ENCODE measurements at regions not wholly inside any gene's neighbourhood (a gene's known extent, or its start where the extent isn't known, plus 50 kb on each side); places are given as distances from the start of the nearest gene placed in this dataset.
"Not testable (repeated sequence)": the region's sequence is repeated elsewhere in the genome, so short reads cannot be mapped to it uniquely, and the experiment has no call there.

DNA sequence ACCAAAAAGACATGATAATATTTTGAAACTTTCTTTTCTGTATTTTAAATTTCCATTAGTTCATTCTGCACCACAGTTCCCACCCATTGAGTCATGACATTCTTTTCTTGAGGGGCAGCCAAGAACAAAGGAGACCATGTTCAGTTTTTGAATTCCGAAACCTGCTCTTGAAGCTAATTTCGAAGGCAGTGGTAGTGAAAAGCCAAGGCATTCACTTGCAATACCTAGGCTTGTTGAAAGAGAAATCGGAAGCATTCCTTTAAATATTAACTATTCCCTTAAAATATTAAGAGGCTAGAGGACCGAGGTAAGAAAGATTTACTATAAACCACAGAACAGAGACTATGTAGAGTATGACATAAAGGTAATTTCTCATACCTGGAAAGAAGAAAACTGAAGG, 256.3 kb downstream of the ADGRL2 start:
- TF ChIP-seq CTCF (IDR thresholded peaks at IDR 0.05) (no peak), EP300 (IDR thresholded peaks at IDR 0.05; ENCODE audit: low read depth) (no peak), POLR2A (IDR thresholded peaks at IDR 0.05) (no peak), POLR2AphosphoS5 (IDR thresholded peaks at IDR 0.05) (no peak)
- intact Hi-C loops (cut with DNase I; ENCODE audit: low total_unique reads) (no loop called here), in situ Hi-C loops (cut with MboI; ENCODE audit: low pct_ligation_motif_present in 1 of 4, low pct_unique_long_range_greater_than_20kb in 1 of 4, low sequenced_read_pairs in 3 of 4) (no loop called here)
- Histone ChIP-seq H3K9me3 (no peaks in the 10 kb centered on the region), H3K4me1 (no peaks in the 10 kb centered on the region), H3K27ac (no peak overlapping the region), H3K27me3 (no peaks in the 10 kb centered on the region), H3K4me3 (no peak overlapping the region), H3K36me3 (no peaks in the 10 kb centered on the region)
- DNase-seq, result no peak
- WGBS, 2 donors (ENCODE audit: low coverage in 1 of 2), result 79 to 82% methylated on average over 3 to 4 of the region's 4 CpGs

DNA sequence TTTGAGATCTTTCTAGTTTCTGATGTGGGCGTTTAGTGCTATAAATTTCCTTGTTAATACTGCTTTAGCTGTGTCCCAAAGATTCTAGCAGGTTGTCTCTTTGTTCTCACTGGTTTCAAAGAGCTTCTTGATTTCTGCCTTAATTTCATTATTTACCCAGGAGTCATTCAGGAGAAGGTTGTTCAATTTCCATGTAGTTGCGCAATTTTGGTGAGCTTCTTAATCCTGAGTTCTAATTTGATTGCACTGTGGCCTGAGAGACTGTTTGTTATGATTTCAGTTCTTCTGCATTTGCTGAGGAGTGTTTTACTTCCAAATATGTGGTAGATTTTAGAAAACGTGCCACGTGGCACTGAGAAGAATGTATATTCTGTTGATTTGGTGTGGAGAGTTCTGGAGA, 254.6 kb downstream of the ADGRL2 start:
- H3K4me1 ChIP-seq; H3K9me3 ChIP-seq; intact Hi-C loops (cut with DNase I; ENCODE audit: low total_unique reads); in situ Hi-C loops (cut with MboI; ENCODE audit: low pct_ligation_motif_present in 1 of 4, low pct_unique_long_range_greater_than_20kb in 1 of 4, low sequenced_read_pairs in 3 of 4); H3K36me3 ChIP-seq; H3K27me3 ChIP-seq; DNase-seq; H3K27ac ChIP-seq; H3K4me3 ChIP-seq: not testable (repeated sequence)
- 74 to 86% methylated on average over 4 of the region's 4 CpGs for WGBS, 2 donors (ENCODE audit: low coverage in 1 of 2)

DNA sequence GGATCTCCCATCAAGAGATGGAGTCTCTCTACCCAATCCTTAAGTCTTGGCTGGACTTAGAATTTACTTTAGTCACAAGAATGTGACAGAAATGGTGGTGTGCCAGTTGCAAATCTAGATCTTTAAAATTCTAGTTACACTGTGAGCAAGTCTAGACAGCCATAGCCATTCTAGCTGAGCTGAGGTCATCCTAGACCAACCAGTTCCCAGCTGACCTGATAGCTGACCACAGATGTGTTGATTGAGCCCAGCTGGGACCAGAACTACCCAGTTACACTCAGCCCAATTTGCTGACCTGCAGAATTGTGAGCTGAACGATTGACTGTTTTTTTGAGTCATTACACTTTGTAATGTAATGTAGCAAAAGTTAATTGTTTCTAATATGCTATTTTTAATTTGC, 251.8 kb downstream of the ADGRL2 start:
- Histone ChIP-seq H3K9me3 (no peaks in the 10 kb centered on the region), H3K36me3 (no peaks in the 10 kb centered on the region), H3K27me3 (no peaks in the 10 kb centered on the region), H3K27ac (no peak overlapping the region), H3K4me1 (no peaks in the 10 kb centered on the region), H3K4me3 (no peak overlapping the region)
- TF ChIP-seq CTCF (IDR thresholded peaks at IDR 0.05) (no peak), POLR2A (IDR thresholded peaks at IDR 0.05) (no peak), EP300 (IDR thresholded peaks at IDR 0.05; ENCODE audit: low read depth) (no peak), POLR2AphosphoS5 (IDR thresholded peaks at IDR 0.05) (no peak)
- intact Hi-C loops (cut with DNase I; ENCODE audit: low total_unique reads), result no loop called here
- DNase-seq, result no peak
- 56 to 69% methylated on average over 1 of the region's 1 CpG for WGBS, 2 donors (ENCODE audit: low coverage in 1 of 2)
- in situ Hi-C loops (cut with MboI; ENCODE audit: low pct_ligation_motif_present in 1 of 4, low pct_unique_long_range_greater_than_20kb in 1 of 4, low sequenced_read_pairs in 3 of 4), result no loop called here

- TF ChIP-seq POLR2A (IDR thresholded peaks at IDR 0.05) (no peak), POLR2AphosphoS5 (IDR thresholded peaks at IDR 0.05) (no peak), EP300 (IDR thresholded peaks at IDR 0.05; ENCODE audit: low read depth) (no peak), CTCF (IDR thresholded peaks at IDR 0.05) (no peak)
- H3K4me3 ChIP-seq, result no peak overlapping the region
- in situ Hi-C loops (cut with MboI; ENCODE audit: low pct_ligation_motif_present in 1 of 4, low pct_unique_long_range_greater_than_20kb in 1 of 4, low sequenced_read_pairs in 3 of 4) (no loop called here), intact Hi-C loops (cut with DNase I; ENCODE audit: low total_unique reads) (no loop called here)
- H3K4me1 ChIP-seq, result no peaks in the 10 kb centered on the region
- WGBS, 2 donors (ENCODE audit: low coverage in 1 of 2), result 91 to 93% methylated on average over 8 of the region's 8 CpGs
- DNase-seq, result no peak
- H3K27me3 ChIP-seq, result no peaks in the 10 kb centered on the region
- H3K27ac ChIP-seq, result no peak overlapping the region
- no peaks in the 10 kb centered on the region for H3K9me3 ChIP-seq
- no peaks in the 10 kb centered on the region for H3K36me3 ChIP-seq
These were observed 247.9 kb downstream of the ADGRL2 start for GRCh38 chr1:82048596-82048995.

DNA sequence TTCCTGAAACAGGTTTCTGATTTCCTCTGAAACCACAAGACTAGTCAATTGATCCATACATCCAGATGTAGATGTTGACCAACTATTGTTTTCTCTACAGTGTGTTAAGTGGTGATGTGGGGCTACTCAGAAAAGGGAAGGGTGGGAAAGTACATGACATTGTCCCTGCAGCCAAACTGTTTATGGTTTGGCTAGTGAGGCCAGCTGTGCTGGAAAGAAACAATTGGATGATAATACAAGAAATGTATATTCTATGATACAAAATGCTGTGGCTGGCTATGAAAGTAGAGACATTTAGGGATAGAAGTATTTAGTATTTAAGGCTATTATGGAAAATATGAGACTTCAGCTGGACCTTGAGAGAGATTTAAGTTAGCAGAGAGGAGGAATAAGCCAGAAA, 244.5 kb downstream of the ADGRL2 start:
- TF ChIP-seq POLR2AphosphoS5 (IDR thresholded peaks at IDR 0.05) (no peak), POLR2A (IDR thresholded peaks at IDR 0.05) (no peak), CTCF (IDR thresholded peaks at IDR 0.05) (no peak), EP300 (IDR thresholded peaks at IDR 0.05; ENCODE audit: low read depth) (no peak)
- DNase-seq, result no peak
- Histone ChIP-seq H3K9me3 (no peaks in the 10 kb centered on the region), H3K36me3 (no peaks in the 10 kb centered on the region), H3K4me1 (no peaks in the 10 kb centered on the region), H3K27ac (no peak overlapping the region), H3K4me3 (no peak overlapping the region), H3K27me3 (no peaks in the 10 kb centered on the region)
- intact Hi-C loops (cut with DNase I; ENCODE audit: low total_unique reads), result no loop called here
- in situ Hi-C loops (cut with MboI; ENCODE audit: low pct_ligation_motif_present in 1 of 4, low pct_unique_long_range_greater_than_20kb in 1 of 4, low sequenced_read_pairs in 3 of 4), result no loop called here
